GM12864 (cell line): ENCODE measurements at regions not wholly inside any gene's neighbourhood (a gene's known extent, or its start where the extent isn't known, plus 50 kb on each side); places are given as distances from the start of the nearest gene placed in this dataset.

Experiments used
- DNase-seq: peaks from one replicate; pipeline ENCODE4 v3.0.0-alpha.2; 2011; ENCODE audit warnings: low read depth
- H3K4me3 ChIP-seq: 2 replicates; pipeline ENCODE4 v1.5.1; 2011; ENCODE audit warnings: mild to moderate bottlenecking, low read depth, low read length, control low read depth
- CTCF ChIP-seq: IDR thresholded peaks from 2 replicates; pipeline ENCODE4 v1.5.1; 2011; ENCODE audit warnings: low read depth, mild to moderate bottlenecking, moderate library complexity, low read length, control low read depth, inconsistent platforms; ENCODE audit errors: missing control alignments

GRCh38 chr6:110552076-110552475 lies 75.7 kb upstream of the SLC22A16 start:
- no peak overlapping the region for H3K4me3 ChIP-seq
- no peak for DNase-seq
- TF ChIP-seq CTCF, result no peak

- TF ChIP-seq CTCF, result no peak
- no peak overlapping the region for H3K4me3 ChIP-seq
- DNase-seq, result no peak
Measured at GRCh38 chr6:110551088-110551487, 74.7 kb upstream of the SLC22A16 start.

GRCh38 chr6:110550353-110550752 lies 73.9 kb upstream of the SLC22A16 start:
- TF ChIP-seq CTCF, result no peak
- H3K4me3 ChIP-seq, result no peak overlapping the region
- no peak for DNase-seq

GRCh38 chr6:110549277-110549676 lies 72.9 kb upstream of the SLC22A16 start:
- no peak overlapping the region for H3K4me3 ChIP-seq
- no peak for DNase-seq
- TF ChIP-seq CTCF, result no peak

- TF ChIP-seq CTCF, result no peak
- no peak for DNase-seq
Measured at GRCh38 chr6:110548110-110548847, 71.9 kb upstream of the SLC22A16 start.

GRCh38 chr6:110547266-110547964 lies 71.0 kb upstream of the SLC22A16 start:
- no peak for TF ChIP-seq CTCF
- H3K4me3 ChIP-seq, result no peak overlapping the region
- no peak for DNase-seq

More at GRCh38 chr6:110548110-110548847, 71.9 kb upstream of the SLC22A16 start:
- no peak overlapping the region for H3K4me3 ChIP-seq
